ENCODE measurements at regions not wholly inside any gene's neighbourhood (a gene's known extent, or its start where the extent isn't known, plus 50 kb on each side); places are given as distances from the start of the nearest gene placed in this dataset.

- no TSS peak for BruUV-seq (replicated peaks)
- CTCF ChIA-PET = no interaction called here
- Mint-ChIP-seq H3K4me3 (ENCODE audit: unreplicated experiment) (no peak overlapping the region), H3K27me3 (ENCODE audit: insufficient read depth, unreplicated experiment) (no peaks in the 10 kb centered on the region), H3K4me1 (ENCODE audit: insufficient read depth, unreplicated experiment) (peaks cover 5% of the 10 kb centered on the region), H3K9me3 (ENCODE audit: unreplicated experiment) (no peaks in the 10 kb centered on the region), H3K27ac (ENCODE audit: low read depth, unreplicated experiment) (no peak overlapping the region), H3K36me3 (ENCODE audit: insufficient read depth, unreplicated experiment) (peaks cover 6% of the 10 kb centered on the region)
- intact Hi-C loops (cut with micrococcal nuclease) = no loop called here
- POLR2A ChIA-PET = no interaction called here
- DNase-seq (ENCODE audit: unreplicated experiment) = no peak
- no peak for TF ChIP-seq CTCF (IDR thresholded peaks at IDR 0.05; ENCODE audit: unreplicated experiment)
Measured at GRCh38 chr10:76645341-76645740, 992.3 kb downstream of the KCNMA1 start.

GRCh38 chr10:76644476-76644875 lies 993.1 kb downstream of the KCNMA1 start:
- DNase-seq (ENCODE audit: unreplicated experiment) = no peak
- no peak overlapping the region for H3K27ac Mint-ChIP-seq (ENCODE audit: low read depth, unreplicated experiment)
- POLR2A ChIA-PET = no interaction called here
- H3K27me3 Mint-ChIP-seq (ENCODE audit: insufficient read depth, unreplicated experiment) = no peaks in the 10 kb centered on the region
- H3K4me3 Mint-ChIP-seq (ENCODE audit: unreplicated experiment) = no peak overlapping the region
- CTCF ChIA-PET = no interaction called here
- intact Hi-C loops (cut with micrococcal nuclease) = no loop called here
- peaks cover 6% of the 10 kb centered on the region for H3K36me3 Mint-ChIP-seq (ENCODE audit: insufficient read depth, unreplicated experiment)
- no peak for TF ChIP-seq CTCF (IDR thresholded peaks at IDR 0.05; ENCODE audit: unreplicated experiment)
- no TSS peak for BruUV-seq (replicated peaks)
- H3K9me3 Mint-ChIP-seq (ENCODE audit: unreplicated experiment) = no peaks in the 10 kb centered on the region
- no peaks in the 10 kb centered on the region for H3K4me1 Mint-ChIP-seq (ENCODE audit: insufficient read depth, unreplicated experiment)

- intact Hi-C loops (cut with micrococcal nuclease) = no loop called here
- no peak for DNase-seq (ENCODE audit: unreplicated experiment)
- TF ChIP-seq CTCF (IDR thresholded peaks at IDR 0.05; ENCODE audit: unreplicated experiment) = no peak
- Mint-ChIP-seq H3K4me1 (ENCODE audit: insufficient read depth, unreplicated experiment) (no peaks in the 10 kb centered on the region), H3K36me3 (ENCODE audit: insufficient read depth, unreplicated experiment) (peaks cover 6% of the 10 kb centered on the region), H3K9me3 (ENCODE audit: unreplicated experiment) (no peaks in the 10 kb centered on the region), H3K27ac (ENCODE audit: low read depth, unreplicated experiment) (no peak overlapping the region), H3K4me3 (ENCODE audit: unreplicated experiment) (no peak overlapping the region), H3K27me3 (ENCODE audit: insufficient read depth, unreplicated experiment) (no peaks in the 10 kb centered on the region)
- no TSS peak for BruUV-seq (replicated peaks)
- POLR2A ChIA-PET = no interaction called here
- CTCF ChIA-PET = no interaction called here
Measured at GRCh38 chr10:76643511-76643911, 994.1 kb downstream of the KCNMA1 start.

- TF ChIP-seq CTCF (IDR thresholded peaks at IDR 0.05; ENCODE audit: unreplicated experiment) = no peak
- H3K4me3 Mint-ChIP-seq (ENCODE audit: unreplicated experiment) = no peak overlapping the region
- H3K36me3 Mint-ChIP-seq (ENCODE audit: insufficient read depth, unreplicated experiment) = peaks cover 6% of the 10 kb centered on the region
- no TSS peak for BruUV-seq (replicated peaks)
- no peak overlapping the region for H3K27ac Mint-ChIP-seq (ENCODE audit: low read depth, unreplicated experiment)
- no peaks in the 10 kb centered on the region for H3K4me1 Mint-ChIP-seq (ENCODE audit: insufficient read depth, unreplicated experiment)
- no peak for DNase-seq (ENCODE audit: unreplicated experiment)
- no peaks in the 10 kb centered on the region for H3K9me3 Mint-ChIP-seq (ENCODE audit: unreplicated experiment)
- ChIA-PET CTCF (interaction anchor here (0.6 kb wide), 1 partner anchor 11 kb away, joined by 3 read pairs; no protein-coding TSS in a partner anchor), POLR2A (interaction anchor here (0.5 kb wide), 1 partner anchor 371 kb away, joined by 3 read pairs; no protein-coding TSS in a partner anchor)
- intact Hi-C loops (cut with micrococcal nuclease) = no loop called here
- H3K27me3 Mint-ChIP-seq (ENCODE audit: insufficient read depth, unreplicated experiment) = no peaks in the 10 kb centered on the region
Measured at GRCh38 chr10:76642358-76642757, 995.2 kb downstream of the KCNMA1 start.

Measured in MCF 10A (cell line).